ENCODE measurements at regions not wholly inside any gene's neighbourhood (a gene's known extent, or its start where the extent isn't known, plus 50 kb on each side); places are given as distances from the start of the nearest gene placed in this dataset.

- Histone ChIP-seq H3K9me3 (ENCODE audit: low read depth, low read length, poor library complexity, severe bottlenecking) (no peaks in the 10 kb centered on the region), H3K27ac (ENCODE audit: low read depth, low read length, poor library complexity, severe bottlenecking) (no peak overlapping the region), H3K27me3 (replicated peaks; ENCODE audit: insufficient read depth, low read depth, low read length, poor library complexity) (no peaks in the 10 kb centered on the region), H3K4me1 (ENCODE audit: insufficient read depth, low read length, poor library complexity, severe bottlenecking) (no peaks in the 10 kb centered on the region), H3K36me3 (ENCODE audit: insufficient read depth, low read length, poor library complexity, severe bottlenecking) (no peaks in the 10 kb centered on the region), H3K4me3 (ENCODE audit: low read depth, low read length, poor library complexity, severe bottlenecking) (no peak overlapping the region)
- intact Hi-C loops (cut with micrococcal nuclease; ENCODE audit: unreplicated experiment), result no loop called here
- no TSS peak for BruUV-seq (replicated peaks)
- DNase-seq (ENCODE audit: low spot score), result peak; percentile 30
- TF ChIP-seq EZH2 (IDR thresholded peaks at IDR 0.05; ENCODE audit: borderline replicate concordance, low read depth, low read length, poor library complexity, severe bottlenecking) (no peak), CTCF (conservative IDR thresholded peaks at IDR 0.05; ENCODE audit: low read depth, low read length) (no peak)
- CTCF ChIA-PET, result no interaction called here
- POLR2A ChIA-PET (ENCODE audit: low non-redundant PET), result no interaction called here
These were observed 78.3 kb upstream of the TPM1 start for GRCh38 chr15:62964251-62964650.

GRCh38 chr15:62966294-62967078, 76.1 kb upstream of the TPM1 start:
- Histone ChIP-seq H3K36me3 (ENCODE audit: insufficient read depth, low read length, poor library complexity, severe bottlenecking) (no peaks in the 10 kb centered on the region), H3K9me3 (ENCODE audit: low read depth, low read length, poor library complexity, severe bottlenecking) (no peaks in the 10 kb centered on the region), H3K27ac (ENCODE audit: low read depth, low read length, poor library complexity, severe bottlenecking) (no peak overlapping the region), H3K4me3 (ENCODE audit: low read depth, low read length, poor library complexity, severe bottlenecking) (no peak overlapping the region), H3K4me1 (ENCODE audit: insufficient read depth, low read length, poor library complexity, severe bottlenecking) (no peaks in the 10 kb centered on the region), H3K27me3 (replicated peaks; ENCODE audit: insufficient read depth, low read depth, low read length, poor library complexity) (no peaks in the 10 kb centered on the region)
- no TSS peak for BruUV-seq (replicated peaks)
- TF ChIP-seq CTCF (conservative IDR thresholded peaks at IDR 0.05; ENCODE audit: low read depth, low read length) (no peak), EZH2 (IDR thresholded peaks at IDR 0.05; ENCODE audit: borderline replicate concordance, low read depth, low read length, poor library complexity, severe bottlenecking) (no peak)
- intact Hi-C loops (cut with micrococcal nuclease; ENCODE audit: unreplicated experiment), result no loop called here
- POLR2A ChIA-PET (ENCODE audit: low non-redundant PET), result no interaction called here
- DNase-seq (ENCODE audit: low spot score), result no peak
- CTCF ChIA-PET, result no interaction called here

- Histone ChIP-seq H3K4me1 (ENCODE audit: insufficient read depth, low read length, poor library complexity, severe bottlenecking) (no peaks in the 10 kb centered on the region), H3K9me3 (ENCODE audit: low read depth, low read length, poor library complexity, severe bottlenecking) (no peaks in the 10 kb centered on the region), H3K36me3 (ENCODE audit: insufficient read depth, low read length, poor library complexity, severe bottlenecking) (no peaks in the 10 kb centered on the region), H3K27ac (ENCODE audit: low read depth, low read length, poor library complexity, severe bottlenecking) (no peak overlapping the region), H3K27me3 (replicated peaks; ENCODE audit: insufficient read depth, low read depth, low read length, poor library complexity) (no peaks in the 10 kb centered on the region), H3K4me3 (ENCODE audit: low read depth, low read length, poor library complexity, severe bottlenecking) (no peak overlapping the region)
- TF ChIP-seq EZH2 (IDR thresholded peaks at IDR 0.05; ENCODE audit: borderline replicate concordance, low read depth, low read length, poor library complexity, severe bottlenecking) (no peak), CTCF (conservative IDR thresholded peaks at IDR 0.05; ENCODE audit: low read depth, low read length) (no peak)
- intact Hi-C loops (cut with micrococcal nuclease; ENCODE audit: unreplicated experiment), result no loop called here
- DNase-seq (ENCODE audit: low spot score), result no peak
- BruUV-seq (replicated peaks), result no TSS peak
- POLR2A ChIA-PET (ENCODE audit: low non-redundant PET), result no interaction called here
- CTCF ChIA-PET, result no interaction called here
These were observed 73.8 kb upstream of the TPM1 start for GRCh38 chr15:62968699-62969098.

Measured in A673 (cell line).